ENCODE measurements at regions not wholly inside any gene's neighbourhood (a gene's known extent, or its start where the extent isn't known, plus 50 kb on each side); places are given as distances from the start of the nearest gene placed in this dataset.

DNA sequence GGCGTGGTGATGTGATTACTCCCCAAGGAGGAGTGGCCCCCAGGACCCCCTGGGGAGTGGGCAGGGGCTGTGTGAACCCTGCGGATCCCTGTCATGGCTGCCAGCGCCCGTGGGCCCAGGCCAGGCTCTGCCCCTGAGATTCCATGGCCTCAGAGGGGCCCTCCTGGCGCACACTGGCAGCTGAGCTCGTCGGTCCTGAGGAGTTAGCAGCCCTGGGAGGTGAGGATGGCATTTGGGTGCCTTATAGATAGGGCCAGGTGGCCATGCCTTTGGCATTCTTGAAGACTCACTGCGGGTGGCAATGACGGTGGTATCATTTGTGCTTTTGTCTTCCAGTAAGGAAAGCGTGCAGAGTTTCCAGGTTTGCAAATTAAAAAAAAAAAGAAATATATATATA lies 146.8 kb upstream of the GSE1 start:
- Mint-ChIP-seq H3K9me3 (ENCODE audit: low read depth) (no peaks in the 10 kb centered on the region), H3K36me3 (ENCODE audit: low read depth) (no peaks in the 10 kb centered on the region), H3K4me3 (no peak overlapping the region), H3K27ac (no peak overlapping the region), H3K27me3 (peaks cover 12% of the 10 kb centered on the region), H3K4me1 (peaks cover 5% of the 10 kb centered on the region)
- ChIA-PET CTCF (interaction anchor here (1.0 to 2.3 kb wide), 3 partner anchors 34 to 150 kb away, joined by 3 to 8 read pairs (median 3); no protein-coding TSS in a partner anchor), POLR2A (no interaction called here)
- no peak for ATAC-seq
- no peak for DNase-seq
- intact Hi-C loops (cut with DNase I, micrococcal nuclease), result loop anchor here in 1 of 2 experiments (10.0 kb wide), 1 partner anchor 58 kb away; no protein-coding TSS in a partner anchor

DNA sequence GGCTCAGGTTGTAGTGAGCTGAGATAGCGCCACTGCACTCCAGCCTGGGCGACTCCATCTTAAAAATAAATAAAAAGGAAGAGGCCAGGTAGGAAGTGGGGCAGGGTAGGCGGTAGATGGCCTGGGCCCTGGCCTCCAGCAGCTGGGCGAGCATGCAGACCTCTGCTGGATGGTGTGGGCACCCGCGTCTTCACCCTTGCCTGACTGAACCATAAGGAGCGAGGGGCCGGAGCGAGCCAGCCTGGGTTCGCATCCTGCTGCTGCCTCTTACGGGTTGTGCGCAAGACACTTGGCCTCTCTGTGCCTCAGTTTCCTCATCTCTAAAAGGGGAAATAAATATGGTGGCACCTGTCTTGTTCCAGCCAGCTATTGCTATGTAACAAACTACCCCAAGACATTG lies 146.1 kb upstream of the GSE1 start:
- DNase-seq, result no peak
- Mint-ChIP-seq H3K4me3 (no peak overlapping the region), H3K27me3 (peaks cover 12% of the 10 kb centered on the region), H3K4me1 (peaks cover 5% of the 10 kb centered on the region), H3K27ac (no peak overlapping the region), H3K36me3 (ENCODE audit: low read depth) (no peaks in the 10 kb centered on the region), H3K9me3 (ENCODE audit: low read depth) (no peaks in the 10 kb centered on the region)
- no peak for ATAC-seq
- ChIA-PET POLR2A (no interaction called here), CTCF (interaction anchor here (2.3 kb wide), 1 partner anchor 149 kb away, joined by 8 read pairs; no protein-coding TSS in a partner anchor)
- intact Hi-C loops (cut with DNase I, micrococcal nuclease), result loop anchor here in 1 of 2 experiments (10.0 kb wide), 1 partner anchor 58 kb away; no protein-coding TSS in a partner anchor

GRCh38 chr16:85469929-85470590 lies 143.1 kb upstream of the GSE1 start:
- intact Hi-C loops (cut with DNase I, micrococcal nuclease), result loop anchor here in 1 of 2 experiments (10.0 kb wide), 1 partner anchor 55 kb away; no protein-coding TSS in a partner anchor
- H3K36me3 Mint-ChIP-seq (ENCODE audit: low read depth), result no peaks in the 10 kb centered on the region
- H3K27me3 Mint-ChIP-seq, result peaks cover 4% of the 10 kb centered on the region
- no peak overlapping the region for H3K4me3 Mint-ChIP-seq
- no peak overlapping the region for H3K27ac Mint-ChIP-seq
- ChIA-PET CTCF (interaction anchor here (0.5 to 1.0 kb wide), 4 partner anchors 21 to 351 kb away, joined by 3 to 4 read pairs (median 4); no protein-coding TSS in a partner anchor), POLR2A (no interaction called here)
- no peak for DNase-seq
- no peak for ATAC-seq
- H3K9me3 Mint-ChIP-seq (ENCODE audit: low read depth), result no peaks in the 10 kb centered on the region
- no peaks in the 10 kb centered on the region for H3K4me1 Mint-ChIP-seq

DNA sequence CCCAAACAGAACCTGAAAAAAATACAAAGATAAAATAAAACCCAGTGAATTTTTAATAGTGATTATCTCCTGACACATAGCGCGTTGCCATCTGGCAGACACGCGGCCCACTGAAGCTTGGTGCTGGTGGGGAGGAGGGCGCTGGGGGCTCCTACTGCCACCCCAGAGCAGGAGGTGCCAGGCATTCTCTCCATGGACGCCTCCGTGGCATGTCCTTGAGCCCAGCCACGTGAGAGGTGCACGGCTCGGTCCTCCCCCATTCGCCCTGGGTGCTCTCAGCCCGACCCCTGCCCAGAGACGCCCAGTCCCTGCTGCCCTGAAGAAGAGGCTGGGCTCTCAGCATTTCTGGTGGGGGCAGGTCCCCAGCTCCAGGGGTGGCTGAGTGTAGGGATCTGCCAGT lies 142.2 kb upstream of the GSE1 start:
- ChIA-PET POLR2A (no interaction called here), CTCF (interaction anchor here (0.7 to 1.5 kb wide), 3 partner anchors 20 to 318 kb away, joined by 3 to 4 read pairs (median 4); no protein-coding TSS in a partner anchor)
- H3K9me3 Mint-ChIP-seq (ENCODE audit: low read depth), result no peaks in the 10 kb centered on the region
- no peaks in the 10 kb centered on the region for H3K27me3 Mint-ChIP-seq
- no peak for ATAC-seq
- H3K4me3 Mint-ChIP-seq, result no peak overlapping the region
- no peaks in the 10 kb centered on the region for H3K36me3 Mint-ChIP-seq (ENCODE audit: low read depth)
- no peak overlapping the region for H3K27ac Mint-ChIP-seq
- no peak for DNase-seq
- intact Hi-C loops (cut with DNase I, micrococcal nuclease), result no loop called here
- H3K4me1 Mint-ChIP-seq, result no peaks in the 10 kb centered on the region

- ChIA-PET CTCF (interaction anchor here (0.6 to 1.5 kb wide), 4 partner anchors 50 to 319 kb away, joined by 3 to 5 read pairs (median 4); no protein-coding TSS in a partner anchor), POLR2A (no interaction called here)
- Mint-ChIP-seq H3K27ac (no peak overlapping the region), H3K4me1 (no peaks in the 10 kb centered on the region), H3K36me3 (ENCODE audit: low read depth) (no peaks in the 10 kb centered on the region), H3K27me3 (no peaks in the 10 kb centered on the region), H3K4me3 (no peak overlapping the region), H3K9me3 (ENCODE audit: low read depth) (no peaks in the 10 kb centered on the region)
- intact Hi-C loops (cut with DNase I, micrococcal nuclease), result no loop called here
- ATAC-seq (no peak), DNase-seq (no peak)
Observed at GRCh38 chr16:85471469-85472431, 141.4 kb upstream of the GSE1 start.

GRCh38 chr16:85472514-85472913 lies 140.6 kb upstream of the GSE1 start:
- Mint-ChIP-seq H3K9me3 (ENCODE audit: low read depth) (no peaks in the 10 kb centered on the region), H3K4me1 (no peaks in the 10 kb centered on the region), H3K4me3 (no peak overlapping the region), H3K27ac (no peak overlapping the region), H3K36me3 (ENCODE audit: low read depth) (no peaks in the 10 kb centered on the region), H3K27me3 (no peaks in the 10 kb centered on the region)
- ChIA-PET POLR2A (no interaction called here), CTCF (interaction anchor here (1.3 to 1.5 kb wide), 2 partner anchors 58 to 144 kb away, joined by 4 to 5 read pairs; no protein-coding TSS in a partner anchor)
- DNase-seq (no peak), ATAC-seq (no peak)
- intact Hi-C loops (cut with DNase I, micrococcal nuclease), result no loop called here

GRCh38 chr16:85473323-85473722 lies 139.8 kb upstream of the GSE1 start:
- POLR2A ChIA-PET, result no interaction called here
- CTCF ChIA-PET, result no interaction called here
- H3K36me3 Mint-ChIP-seq (ENCODE audit: low read depth), result no peaks in the 10 kb centered on the region

GRCh38 chr16:85473909-85474620 lies 139.1 kb upstream of the GSE1 start:
- no peaks in the 10 kb centered on the region for H3K9me3 Mint-ChIP-seq (ENCODE audit: low read depth)
- CTCF ChIA-PET, result no interaction called here
- H3K4me1 Mint-ChIP-seq, result no peaks in the 10 kb centered on the region
- POLR2A ChIA-PET, result no interaction called here
- H3K4me3 Mint-ChIP-seq, result no peak overlapping the region
- DNase-seq (no peak), ATAC-seq (no peak)
- no peaks in the 10 kb centered on the region for H3K36me3 Mint-ChIP-seq (ENCODE audit: low read depth)
- intact Hi-C loops (cut with DNase I, micrococcal nuclease), result no loop called here
- no peaks in the 10 kb centered on the region for H3K27me3 Mint-ChIP-seq
- no peak overlapping the region for H3K27ac Mint-ChIP-seq

More at GRCh38 chr16:85473323-85473722, 139.8 kb upstream of the GSE1 start:
- DNase-seq (no peak), ATAC-seq (no peak)
- Mint-ChIP-seq H3K4me1 (no peaks in the 10 kb centered on the region), H3K4me3 (no peak overlapping the region), H3K9me3 (ENCODE audit: low read depth) (no peaks in the 10 kb centered on the region), H3K27me3 (no peaks in the 10 kb centered on the region), H3K27ac (no peak overlapping the region)
- intact Hi-C loops (cut with DNase I, micrococcal nuclease), result no loop called here

DNA sequence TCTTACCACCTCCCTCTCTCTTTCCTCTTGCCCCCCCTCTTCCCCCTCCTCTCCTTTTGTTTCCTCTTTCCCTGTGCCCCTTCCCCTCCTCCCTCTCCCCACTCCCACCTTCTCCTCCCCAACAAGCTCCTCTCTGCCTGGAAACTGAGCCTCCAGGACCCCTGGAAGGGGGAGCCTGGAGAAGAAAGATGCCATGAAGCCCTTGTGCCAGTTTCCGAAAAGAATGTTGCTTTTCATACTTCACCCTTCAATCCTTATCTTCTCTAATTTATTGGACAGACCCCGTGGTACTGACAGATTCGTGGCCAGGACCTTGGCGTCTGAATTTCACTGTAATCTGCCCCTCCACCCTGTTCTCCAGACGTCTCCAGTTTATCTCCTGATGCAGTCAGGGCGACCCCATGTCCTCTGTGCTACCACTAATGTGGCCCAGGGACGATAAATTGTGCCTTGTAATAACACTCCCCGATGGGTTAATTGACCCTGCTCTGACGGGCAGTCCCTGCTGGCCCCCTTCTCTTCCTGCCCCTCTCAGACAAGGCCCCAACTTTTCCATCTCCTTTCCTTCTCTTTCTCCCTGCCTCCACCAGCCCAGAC lies 138.4 kb upstream of the GSE1 start:
- ATAC-seq (no peak), DNase-seq (no peak)
- Mint-ChIP-seq H3K36me3 (ENCODE audit: low read depth) (no peaks in the 10 kb centered on the region), H3K9me3 (ENCODE audit: low read depth) (no peaks in the 10 kb centered on the region), H3K4me3 (no peak overlapping the region), H3K4me1 (no peaks in the 10 kb centered on the region), H3K27me3 (no peaks in the 10 kb centered on the region), H3K27ac (no peak overlapping the region)
- POLR2A ChIA-PET, result no interaction called here
- CTCF ChIA-PET, result no interaction called here
- intact Hi-C loops (cut with DNase I, micrococcal nuclease), result no loop called here

DNA sequence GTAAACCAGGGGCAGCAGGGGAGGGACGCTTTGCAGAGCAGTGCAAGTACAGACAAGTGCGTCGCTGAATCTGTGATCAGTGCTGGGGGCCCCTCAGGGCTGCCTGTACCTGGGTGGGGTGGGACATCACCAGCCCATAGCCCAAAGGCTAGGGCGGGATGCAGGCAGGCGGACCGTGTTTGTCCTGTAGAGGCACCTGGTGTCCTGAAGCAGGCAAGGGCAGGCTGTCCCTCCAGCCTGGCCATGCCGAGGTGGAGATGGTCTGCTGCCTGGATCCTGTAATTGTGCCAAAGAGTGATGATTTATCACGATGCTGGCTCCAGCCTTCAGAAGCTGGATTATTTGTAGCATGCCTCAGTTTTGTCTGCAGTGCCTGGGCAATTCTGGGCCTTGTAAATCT lies 137.9 kb upstream of the GSE1 start:
- CTCF ChIA-PET, result no interaction called here
- Mint-ChIP-seq H3K4me3 (no peak overlapping the region), H3K27ac (no peak overlapping the region), H3K4me1 (no peaks in the 10 kb centered on the region), H3K9me3 (ENCODE audit: low read depth) (no peaks in the 10 kb centered on the region), H3K36me3 (ENCODE audit: low read depth) (no peaks in the 10 kb centered on the region), H3K27me3 (no peaks in the 10 kb centered on the region)
- no peak for ATAC-seq
- intact Hi-C loops (cut with DNase I, micrococcal nuclease), result no loop called here
- POLR2A ChIA-PET, result no interaction called here
- no peak for DNase-seq

- Mint-ChIP-seq H3K36me3 (ENCODE audit: low read depth) (no peaks in the 10 kb centered on the region), H3K4me1 (no peaks in the 10 kb centered on the region), H3K27ac (no peak overlapping the region), H3K9me3 (ENCODE audit: low read depth) (no peaks in the 10 kb centered on the region), H3K27me3 (no peaks in the 10 kb centered on the region), H3K4me3 (no peak overlapping the region)
- ChIA-PET POLR2A (no interaction called here), CTCF (no interaction called here)
- ATAC-seq (no peak), DNase-seq (no peak)
- intact Hi-C loops (cut with DNase I, micrococcal nuclease), result no loop called here
Observed at GRCh38 chr16:85475691-85476300, 137.3 kb upstream of the GSE1 start.
